ENCODE measurements at regions not wholly inside any gene's neighbourhood (a gene's known extent, or its start where the extent isn't known, plus 50 kb on each side); places are given as distances from the start of the nearest gene placed in this dataset.

- TF ChIP-seq CTCF (IDR thresholded peaks at IDR 0.05) = no peak
- no peak for TF ChIP-seq POLR2A (IDR thresholded peaks at IDR 0.05)
Observed at GRCh38 chr14:66420251-66421006, 65.7 kb upstream of the CCDC196 start.

All from body of pancreas (tissue), 4 donors.